Right lobe of liver (tissue), 4 donors: ENCODE measurements at regions not wholly inside any gene's neighbourhood (a gene's known extent, or its start where the extent isn't known, plus 50 kb on each side); places are given as distances from the start of the nearest gene placed in this dataset.

ENCODE experiments used
- CTCF ChIP-seq, 4 donors: fragments of 200-600 bp in 3 of 4; fragments of 450-650 bp in 1 of 4; IDR thresholded peaks; one replicate each; pipeline versions ENCODE4 v1.5.1 to v1.8.0; 2016 to 2022; ENCODE audit warnings: antibody characterized with exemption in 4 of 4, mild to moderate bottlenecking in 2 of 4
- POLR2A ChIP-seq: fragments of 450-650 bp; IDR thresholded peaks from one replicate; pipeline ENCODE4 v1.6.1; 2017; ENCODE audit warnings: antibody characterized with exemption, mild to moderate bottlenecking
- donor health status: DM: no; HTN: no; CAD: no.
- donor health status: DM: no; HTN: no; CAD: no.
- donor health status: DM: no; HTN: yes; CAD: no.

GRCh38 chr9:87139099-87139730, 191.9 kb upstream of the GAS1 start:
- TF ChIP-seq POLR2A (no peak), CTCF (IDR thresholded peaks at IDR 0.05) (no peak)
